ENCODE measurements at regions not wholly inside any gene's neighbourhood (a gene's known extent, or its start where the extent isn't known, plus 50 kb on each side); places are given as distances from the start of the nearest gene placed in this dataset.

DNA sequence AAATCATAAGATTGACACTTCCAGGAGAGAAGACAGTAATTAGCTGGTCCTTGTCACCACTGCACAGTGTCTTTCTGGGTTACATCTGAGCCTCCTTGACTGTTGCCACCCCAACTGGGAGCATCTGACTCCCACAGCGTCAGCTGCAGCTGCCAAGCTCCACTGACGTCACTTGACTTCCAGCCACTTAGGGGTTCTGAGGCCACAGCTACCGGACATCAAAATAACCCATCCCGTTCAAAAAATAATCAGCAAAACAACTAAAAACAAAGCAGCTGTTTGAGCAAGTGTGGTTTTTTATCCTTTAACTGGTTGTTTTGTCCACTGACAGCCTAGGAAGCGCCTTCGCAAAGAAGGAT lies 206.5 kb upstream of the AGAP1 start:
- DNase-seq = no peak
- H3K9me3 ChIP-seq = no peaks in the 10 kb centered on the region
- H3K4me3 ChIP-seq = no peak overlapping the region
- no peaks in the 10 kb centered on the region for H3K36me3 ChIP-seq
- H3K27me3 ChIP-seq = no peaks in the 10 kb centered on the region

DNA sequence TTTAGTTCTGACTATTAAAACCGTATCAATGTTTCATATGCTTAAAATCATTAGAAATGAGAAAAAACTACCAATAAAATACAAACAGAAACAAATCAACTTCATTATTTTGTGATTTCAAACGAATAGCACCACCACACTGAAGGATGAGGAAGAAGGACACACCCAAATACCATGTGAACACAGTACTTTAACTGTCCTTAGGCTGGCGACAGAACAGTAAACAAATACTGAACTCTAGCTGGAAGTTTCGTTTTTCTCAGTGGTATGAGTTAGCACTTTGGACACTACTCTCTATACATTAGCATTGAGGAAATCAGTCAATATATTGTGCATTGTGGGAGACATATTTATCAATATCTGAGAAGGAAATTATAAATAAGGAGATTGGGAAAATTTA lies 202.4 kb upstream of the AGAP1 start:
- no peak for DNase-seq
- H3K27me3 ChIP-seq = no peaks in the 10 kb centered on the region

DNA sequence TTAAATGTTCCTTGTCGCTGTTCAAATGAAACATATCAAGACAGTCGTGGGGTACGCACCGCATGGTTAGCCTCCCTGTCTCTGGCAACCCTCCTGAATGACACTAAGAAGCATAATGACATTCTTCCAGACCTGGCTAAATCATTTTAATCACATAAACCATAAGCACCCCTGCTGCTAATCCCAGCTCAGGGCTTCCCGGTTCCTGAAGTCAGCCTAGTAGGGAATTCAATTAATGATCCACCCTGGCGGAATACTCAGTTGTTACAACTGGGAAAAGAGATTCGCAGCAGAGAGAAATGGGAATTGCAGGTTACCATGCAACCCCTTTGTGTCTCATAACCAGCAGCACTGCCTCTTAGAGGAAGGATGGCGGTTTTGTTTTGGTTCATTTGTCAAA lies 200.8 kb upstream of the AGAP1 start:
- Histone ChIP-seq H3K36me3 (no peaks in the 10 kb centered on the region), H3K27me3 (no peaks in the 10 kb centered on the region), H3K4me3 (no peak overlapping the region), H3K9me3 (no peaks in the 10 kb centered on the region)
- no peak for DNase-seq

More for the DNA sequence above, 202.4 kb upstream of the AGAP1 start:
- no peaks in the 10 kb centered on the region for H3K36me3 ChIP-seq
- H3K9me3 ChIP-seq = no peaks in the 10 kb centered on the region
- H3K4me3 ChIP-seq = no peak overlapping the region

DNA sequence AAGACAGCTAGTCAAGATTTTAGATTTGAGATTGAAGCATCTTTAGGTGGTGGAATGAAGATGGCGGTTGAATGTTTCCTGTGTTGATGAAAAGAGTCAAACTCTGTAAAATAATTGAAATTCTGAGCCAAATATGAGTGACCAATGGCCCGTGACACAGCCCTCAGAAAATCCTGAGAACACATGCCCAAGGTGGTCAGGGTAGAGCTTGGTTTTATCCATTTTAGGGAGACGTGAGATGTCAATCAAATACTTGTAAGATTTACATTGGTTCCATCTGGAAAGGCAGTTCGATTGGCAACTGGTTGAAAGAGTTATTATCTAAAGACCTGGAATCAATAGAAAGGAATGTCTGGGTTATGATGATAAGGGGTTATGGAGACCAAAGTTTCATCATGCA lies 198.0 kb upstream of the AGAP1 start:
- H3K36me3 ChIP-seq = no peaks in the 10 kb centered on the region
- no peak overlapping the region for H3K4me3 ChIP-seq
- no peaks in the 10 kb centered on the region for H3K9me3 ChIP-seq
- DNase-seq = no peak
- no peaks in the 10 kb centered on the region for H3K27me3 ChIP-seq

DNA sequence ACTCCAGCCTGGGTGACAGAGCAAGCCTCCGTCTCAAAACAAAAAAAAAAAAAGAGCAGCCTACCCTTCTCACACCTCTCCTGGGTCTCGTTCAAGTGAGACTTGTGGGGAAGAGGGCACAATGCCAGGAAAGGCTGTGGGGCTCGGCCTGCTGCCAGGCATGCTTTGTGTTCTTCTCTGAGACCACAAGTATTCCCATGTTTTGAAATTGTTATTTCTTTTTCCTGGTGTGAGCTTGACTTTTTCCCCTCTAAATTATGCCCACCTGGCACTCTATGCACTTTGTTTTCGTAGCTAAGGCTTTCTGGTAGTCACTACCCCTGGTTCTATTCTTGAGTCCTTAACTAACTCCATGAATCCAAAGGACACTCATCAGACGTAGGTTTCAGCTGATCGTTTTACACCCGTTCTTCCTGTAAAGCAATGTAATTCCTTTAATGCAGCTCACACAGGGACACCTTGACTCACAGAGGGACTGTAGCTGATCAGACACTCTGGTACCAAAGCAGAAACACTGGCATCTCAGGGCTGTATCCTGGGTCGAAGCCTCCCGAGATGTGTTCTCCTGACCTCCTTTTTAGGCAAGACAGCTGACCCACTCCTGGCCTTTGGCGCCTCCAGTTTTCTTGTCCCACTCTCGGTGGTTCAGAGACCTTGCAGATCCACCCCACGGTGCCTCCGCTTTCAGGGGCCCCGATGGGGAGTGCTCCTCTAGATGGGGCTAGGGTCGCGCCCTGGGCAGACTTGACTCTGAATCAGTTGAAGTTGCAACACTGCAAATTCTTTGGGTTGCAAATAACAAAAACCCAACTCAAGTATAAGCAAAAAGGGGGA lies 193.3 kb upstream of the AGAP1 start:
- no peaks in the 10 kb centered on the region for H3K36me3 ChIP-seq
- H3K4me3 ChIP-seq = no peak overlapping the region
- H3K27me3 ChIP-seq = no peaks in the 10 kb centered on the region
- H3K9me3 ChIP-seq = no peaks in the 10 kb centered on the region
- DNase-seq = no peak

DNA sequence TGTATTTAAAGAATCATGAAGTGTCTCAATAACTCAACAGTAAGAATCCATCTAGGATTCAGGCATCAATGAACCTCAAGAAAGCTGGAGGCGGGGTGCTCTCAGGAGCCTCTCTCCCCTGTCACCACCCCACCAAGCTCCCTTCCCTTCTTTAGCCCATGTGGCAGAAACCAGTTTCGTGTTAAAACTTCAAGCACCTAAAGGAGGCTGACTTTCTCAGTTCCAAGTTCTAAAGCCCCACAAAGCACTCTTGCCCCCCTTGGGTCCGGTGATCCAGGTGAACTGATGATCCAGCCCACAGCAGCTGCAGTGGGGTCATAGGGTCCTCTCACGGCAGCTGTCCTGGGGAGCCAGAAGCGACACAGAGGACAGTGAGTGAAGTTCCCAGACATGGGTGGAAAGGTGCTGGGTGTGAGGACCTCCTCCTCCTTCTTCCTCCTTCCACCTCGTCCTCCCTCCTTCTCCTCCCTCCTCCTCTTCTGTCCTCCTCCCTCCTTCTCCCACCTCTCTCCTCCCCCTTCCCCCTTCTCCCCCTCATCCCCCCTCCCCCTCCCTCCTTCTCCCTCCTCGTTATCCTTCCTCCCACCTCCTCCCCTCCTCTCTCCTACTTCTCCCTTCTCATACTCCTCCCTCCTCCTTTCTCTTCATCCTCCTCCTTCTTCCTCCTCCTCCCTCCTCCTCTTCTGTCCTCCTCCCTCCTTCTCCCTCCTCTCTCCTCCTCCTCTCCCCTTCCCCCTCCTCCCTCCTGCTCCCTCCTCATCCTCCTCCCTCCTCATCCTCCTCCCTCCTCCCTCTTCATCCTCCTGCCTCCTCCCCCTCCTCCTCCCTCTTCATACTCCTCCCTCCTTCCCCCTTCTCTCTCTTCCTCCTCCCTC lies 192.4 kb upstream of the AGAP1 start:
- Histone ChIP-seq H3K9me3 (no peaks in the 10 kb centered on the region), H3K36me3 (no peaks in the 10 kb centered on the region), H3K27me3 (no peaks in the 10 kb centered on the region), H3K4me3 (no peak overlapping the region)
- DNase-seq = no peak

DNA sequence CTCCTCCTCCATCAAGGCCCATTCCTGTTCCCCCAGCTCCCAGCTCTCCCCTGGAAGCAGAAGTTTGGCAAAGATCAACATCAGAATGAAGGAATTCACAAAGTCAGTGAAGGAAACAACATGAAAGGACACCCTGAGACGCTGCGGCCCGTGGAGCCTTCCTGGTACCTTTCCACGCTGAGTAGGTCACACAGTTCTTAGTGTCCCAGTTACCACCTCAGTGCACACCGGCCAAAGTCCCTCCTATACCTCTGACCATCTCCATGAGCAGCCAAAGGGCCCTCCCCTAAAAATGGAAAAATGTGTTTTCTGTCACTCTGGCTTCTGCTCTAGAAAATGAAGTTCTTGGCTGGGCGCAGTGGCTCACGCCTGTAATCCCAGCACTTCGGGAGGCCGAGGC lies 191.6 kb upstream of the AGAP1 start:
- Histone ChIP-seq H3K9me3 (no peaks in the 10 kb centered on the region), H3K36me3 (no peaks in the 10 kb centered on the region), H3K4me3 (no peak overlapping the region), H3K27me3 (no peaks in the 10 kb centered on the region)
- no peak for DNase-seq

DNA sequence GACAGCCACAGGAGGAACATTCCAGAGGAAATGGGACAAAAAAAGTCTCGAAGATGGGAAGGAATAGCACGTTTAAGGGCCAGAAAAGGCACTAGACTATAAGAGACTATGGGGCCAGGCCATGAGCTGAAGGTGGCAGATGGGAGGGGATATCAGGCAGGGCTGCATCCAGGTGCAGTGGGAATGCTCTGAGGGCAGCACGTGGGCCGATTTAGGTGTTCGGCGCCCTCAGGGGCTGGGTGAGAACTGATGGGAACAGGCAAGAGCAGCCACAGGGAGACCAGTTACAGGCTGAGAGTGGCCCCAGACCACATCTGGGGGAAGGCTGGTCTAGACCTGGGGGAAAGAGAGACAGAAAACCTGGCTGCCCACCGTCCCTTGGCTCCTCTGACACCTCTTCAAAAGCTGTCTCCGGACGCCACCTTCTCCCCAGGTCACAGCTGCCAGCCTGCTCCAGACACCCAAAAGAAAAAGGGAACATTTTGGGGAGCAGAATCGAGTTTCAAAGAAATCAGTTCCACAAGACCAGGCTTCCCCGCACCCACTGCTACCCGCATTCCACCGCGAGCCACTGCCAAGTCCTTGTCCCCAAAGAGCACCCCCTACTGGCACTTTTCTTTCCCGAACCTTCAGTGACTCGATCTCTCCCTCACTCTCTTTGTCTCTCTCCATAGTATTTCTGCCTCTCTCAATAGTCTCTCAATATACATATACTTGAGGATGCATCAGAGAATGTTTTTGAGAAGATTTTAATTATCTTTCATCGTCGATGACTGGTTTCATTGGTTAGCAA lies 190.1 kb upstream of the AGAP1 start:
- Histone ChIP-seq H3K36me3 (no peaks in the 10 kb centered on the region), H3K4me3 (no peak overlapping the region), H3K27me3 (no peaks in the 10 kb centered on the region), H3K9me3 (no peaks in the 10 kb centered on the region)
- no peak for DNase-seq

DNA sequence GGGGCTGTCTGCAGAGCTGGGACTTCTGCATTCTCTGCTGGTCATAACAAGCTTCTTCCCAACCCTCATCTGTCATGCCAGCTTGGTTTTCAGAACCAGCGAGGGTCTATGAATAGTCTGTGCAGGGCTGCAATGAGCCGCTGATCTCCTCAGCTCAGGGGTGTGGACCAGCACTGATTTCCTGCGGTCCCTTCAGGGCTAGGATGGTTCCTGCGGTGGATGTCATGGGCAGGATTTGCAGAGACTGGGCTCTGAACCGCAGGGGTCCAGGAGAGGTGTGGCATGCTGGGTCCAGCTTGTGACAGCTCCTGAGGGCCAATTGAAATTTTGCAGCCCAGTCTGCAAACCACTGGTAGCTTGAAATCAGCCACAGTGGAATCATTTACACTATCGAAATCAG lies 188.2 kb upstream of the AGAP1 start:
- DNase-seq = no peak
- Histone ChIP-seq H3K27me3 (no peaks in the 10 kb centered on the region), H3K4me3 (no peak overlapping the region), H3K36me3 (no peaks in the 10 kb centered on the region), H3K9me3 (no peaks in the 10 kb centered on the region)

DNA sequence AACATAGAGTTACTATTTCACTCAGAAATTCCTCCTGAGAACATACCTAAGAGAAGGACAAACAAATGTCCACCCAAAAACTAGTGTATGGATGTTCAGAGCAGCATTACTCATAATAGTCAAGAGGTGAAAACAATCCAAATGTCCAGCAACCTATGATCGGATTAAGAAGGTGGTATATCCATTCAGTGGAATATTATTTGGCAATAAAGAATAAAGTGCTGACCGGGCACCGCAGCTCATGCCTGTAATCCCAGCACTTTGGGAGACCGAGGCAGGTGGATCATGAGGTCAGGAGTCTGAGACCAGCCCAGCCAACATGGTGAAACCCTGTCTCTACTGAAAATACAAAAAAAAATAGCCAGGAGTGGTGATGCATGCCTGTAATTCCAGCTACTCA lies 182.8 kb upstream of the AGAP1 start:
- no peaks in the 10 kb centered on the region for H3K9me3 ChIP-seq
- no peaks in the 10 kb centered on the region for H3K27me3 ChIP-seq
- H3K36me3 ChIP-seq = no peaks in the 10 kb centered on the region
- no peak overlapping the region for H3K4me3 ChIP-seq
- DNase-seq = no peak

DNA sequence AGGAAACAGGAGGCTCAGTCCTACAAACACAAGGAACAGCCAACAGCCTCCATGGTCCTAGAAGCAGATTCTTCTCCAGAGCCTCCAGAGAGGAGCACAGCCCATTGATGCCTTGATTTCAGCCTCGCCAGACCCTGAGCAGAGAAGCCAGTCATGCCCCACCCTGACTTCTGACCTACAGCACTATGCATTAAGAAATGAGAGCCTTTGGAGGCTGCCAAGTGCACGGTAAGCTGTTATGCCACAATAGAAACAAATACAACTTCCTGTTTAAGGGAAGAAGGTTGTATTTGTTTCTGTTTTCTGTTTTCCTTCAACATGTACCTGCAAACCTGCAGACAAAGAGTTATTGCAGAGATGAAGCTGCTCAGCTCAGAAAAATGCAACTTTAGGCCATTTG lies 181.3 kb upstream of the AGAP1 start:
- H3K4me3 ChIP-seq = no peak overlapping the region
- DNase-seq = no peak
- H3K9me3 ChIP-seq = no peaks in the 10 kb centered on the region
- H3K27me3 ChIP-seq = no peaks in the 10 kb centered on the region
- H3K36me3 ChIP-seq = no peaks in the 10 kb centered on the region

DNA sequence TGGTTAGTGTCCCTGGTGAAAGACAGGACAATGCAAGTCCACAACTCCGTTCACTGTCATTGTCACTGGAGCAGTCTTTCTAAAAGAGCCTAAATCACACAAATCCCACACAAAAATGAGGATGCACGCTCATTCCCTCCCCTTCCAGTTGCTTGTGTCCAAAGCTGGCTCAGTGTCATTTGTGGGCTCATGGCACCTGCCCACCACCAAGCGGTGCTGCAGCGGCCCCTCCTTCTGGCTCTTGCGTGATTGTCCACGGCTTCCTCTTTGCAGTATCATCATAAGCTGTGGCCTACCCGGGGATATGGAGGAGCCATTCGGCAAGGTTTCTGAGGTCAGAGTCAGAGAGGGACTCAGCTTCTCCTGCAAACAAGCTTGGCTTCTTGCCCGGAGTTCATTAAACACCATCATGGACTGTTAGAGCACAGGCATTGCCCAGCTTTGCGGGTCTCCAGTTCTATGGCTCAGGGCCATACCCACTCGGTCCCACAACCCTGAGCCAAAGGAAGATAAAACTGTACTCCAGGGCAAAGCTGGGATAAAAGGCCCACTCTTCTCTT lies 179.4 kb upstream of the AGAP1 start:
- no peaks in the 10 kb centered on the region for H3K36me3 ChIP-seq
- no peak for DNase-seq
- H3K4me3 ChIP-seq = no peak overlapping the region
- no peaks in the 10 kb centered on the region for H3K27me3 ChIP-seq
- no peaks in the 10 kb centered on the region for H3K9me3 ChIP-seq

DNA sequence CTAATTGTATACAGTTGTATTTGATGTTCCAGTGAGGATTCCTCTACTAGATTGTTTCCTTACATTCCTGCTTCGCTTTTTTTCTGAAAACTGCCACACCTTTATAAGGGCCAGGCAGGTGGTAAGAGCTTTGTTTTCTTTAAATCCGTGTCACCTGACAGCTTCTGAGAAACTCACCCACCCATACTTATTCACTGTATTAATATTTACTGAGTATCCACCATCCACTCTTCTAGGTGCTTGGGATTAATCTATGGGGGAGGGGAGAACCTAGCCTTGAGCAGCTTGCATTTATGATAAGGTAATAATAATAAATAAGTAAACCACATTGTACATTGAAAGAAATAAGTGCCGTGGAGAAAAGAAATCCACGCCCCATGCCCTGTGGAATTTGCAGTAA lies 174.7 kb upstream of the AGAP1 start:
- H3K4me3 ChIP-seq = no peak overlapping the region

DNA sequence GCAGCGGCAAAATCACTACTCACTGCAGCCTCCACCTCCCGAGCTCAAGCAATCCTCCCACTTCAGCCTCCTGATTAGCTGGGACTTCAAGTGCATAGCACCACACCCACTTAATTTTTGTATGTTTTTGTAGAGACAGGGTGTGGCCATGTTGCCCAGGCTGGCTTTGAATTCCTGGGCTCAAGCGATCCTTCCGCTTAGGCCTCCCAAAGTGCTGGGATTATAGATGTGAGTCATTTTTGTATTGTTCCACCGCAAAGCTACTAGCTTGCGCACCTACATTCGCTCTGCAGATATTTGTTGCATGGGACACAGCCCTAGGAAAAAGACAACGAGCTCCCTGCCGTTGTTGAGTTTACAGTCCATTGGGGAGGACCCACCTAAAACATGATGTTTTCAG lies 173.5 kb upstream of the AGAP1 start:
- no peak for DNase-seq
- H3K36me3 ChIP-seq = no peaks in the 10 kb centered on the region
- no peaks in the 10 kb centered on the region for H3K9me3 ChIP-seq
- no peak overlapping the region for H3K4me3 ChIP-seq
- no peaks in the 10 kb centered on the region for H3K27me3 ChIP-seq

More for the DNA sequence above, 174.7 kb upstream of the AGAP1 start:
- DNase-seq = no peak
- Histone ChIP-seq H3K36me3 (no peaks in the 10 kb centered on the region), H3K27me3 (no peaks in the 10 kb centered on the region), H3K9me3 (no peaks in the 10 kb centered on the region)

DNA sequence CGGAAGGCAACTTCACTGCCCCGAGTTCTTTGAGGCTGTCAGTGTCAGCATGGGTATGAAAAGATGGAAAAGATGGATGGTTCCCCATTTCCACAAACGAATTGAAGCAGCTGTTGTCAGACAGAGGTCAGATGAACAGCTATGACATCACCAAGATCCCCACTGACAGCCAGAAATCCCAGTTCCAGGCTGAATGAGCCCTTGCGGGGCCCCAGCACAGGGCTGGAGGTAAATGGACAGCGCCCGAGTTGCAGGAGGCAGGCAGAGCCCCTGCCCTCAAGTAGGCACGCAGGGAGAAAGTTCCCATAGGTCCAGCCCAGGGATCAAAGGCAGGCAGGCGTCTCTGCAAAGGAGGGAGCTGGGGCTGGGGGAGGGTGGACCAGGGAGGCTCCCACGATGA lies 169.5 kb upstream of the AGAP1 start:
- Histone ChIP-seq H3K4me3 (no peak overlapping the region), H3K27me3 (no peaks in the 10 kb centered on the region), H3K9me3 (no peaks in the 10 kb centered on the region), H3K36me3 (no peaks in the 10 kb centered on the region)
- DNase-seq = no peak

DNA sequence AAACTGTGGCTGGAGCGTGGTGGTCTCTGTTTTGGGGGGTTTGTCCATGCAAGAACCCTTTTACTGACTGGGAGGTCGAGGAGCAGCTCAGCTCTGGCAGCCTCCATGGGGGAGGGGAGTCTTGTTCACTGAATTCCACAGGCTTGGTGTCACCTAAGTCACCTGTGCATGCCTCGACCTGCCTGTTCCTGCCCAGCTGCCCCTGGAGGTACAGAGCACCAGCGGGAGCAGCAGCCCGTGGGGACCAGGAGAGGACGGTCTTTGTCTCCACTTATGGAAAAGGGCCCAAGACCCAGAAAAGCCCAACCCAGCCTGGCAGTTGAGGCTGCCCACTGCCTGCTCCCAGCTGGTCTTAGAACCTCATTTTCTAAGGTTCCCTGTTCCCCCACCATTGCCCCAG lies 168.7 kb upstream of the AGAP1 start:
- H3K9me3 ChIP-seq = no peaks in the 10 kb centered on the region
- no peaks in the 10 kb centered on the region for H3K36me3 ChIP-seq
- H3K4me3 ChIP-seq = no peak overlapping the region
- H3K27me3 ChIP-seq = no peaks in the 10 kb centered on the region
- no peak for DNase-seq

DNA sequence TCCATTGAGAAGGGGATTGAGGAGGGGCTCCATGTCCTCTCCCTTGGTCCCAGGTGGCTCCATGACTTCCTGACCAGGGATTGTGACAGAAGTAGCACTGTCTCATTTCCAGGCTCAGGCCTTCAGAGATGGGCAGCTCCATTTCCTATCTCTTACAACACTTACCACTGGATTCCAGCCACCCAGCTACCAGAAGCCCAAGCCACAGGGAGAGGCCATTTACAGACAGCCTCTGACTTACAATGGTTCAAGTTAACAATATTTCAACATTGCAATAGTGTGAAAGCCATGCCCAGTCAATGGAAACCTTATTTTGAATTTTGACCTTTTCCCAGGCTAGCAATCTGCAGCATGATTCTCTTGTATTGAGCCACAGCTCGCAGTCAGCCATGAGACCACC lies 164.9 kb upstream of the AGAP1 start:
- Histone ChIP-seq H3K4me3 (no peak overlapping the region), H3K9me3 (no peaks in the 10 kb centered on the region), H3K36me3 (no peaks in the 10 kb centered on the region), H3K27me3 (no peaks in the 10 kb centered on the region)
- no peak for DNase-seq

All from MG63 (cell line).